ENCODE measurements at regions not wholly inside any gene's neighbourhood (a gene's known extent, or its start where the extent isn't known, plus 50 kb on each side); places are given as distances from the start of the nearest gene placed in this dataset.
"Not testable (repeated sequence)": the region's sequence is repeated elsewhere in the genome, so short reads cannot be mapped to it uniquely, and the experiment has no call there.

DNA sequence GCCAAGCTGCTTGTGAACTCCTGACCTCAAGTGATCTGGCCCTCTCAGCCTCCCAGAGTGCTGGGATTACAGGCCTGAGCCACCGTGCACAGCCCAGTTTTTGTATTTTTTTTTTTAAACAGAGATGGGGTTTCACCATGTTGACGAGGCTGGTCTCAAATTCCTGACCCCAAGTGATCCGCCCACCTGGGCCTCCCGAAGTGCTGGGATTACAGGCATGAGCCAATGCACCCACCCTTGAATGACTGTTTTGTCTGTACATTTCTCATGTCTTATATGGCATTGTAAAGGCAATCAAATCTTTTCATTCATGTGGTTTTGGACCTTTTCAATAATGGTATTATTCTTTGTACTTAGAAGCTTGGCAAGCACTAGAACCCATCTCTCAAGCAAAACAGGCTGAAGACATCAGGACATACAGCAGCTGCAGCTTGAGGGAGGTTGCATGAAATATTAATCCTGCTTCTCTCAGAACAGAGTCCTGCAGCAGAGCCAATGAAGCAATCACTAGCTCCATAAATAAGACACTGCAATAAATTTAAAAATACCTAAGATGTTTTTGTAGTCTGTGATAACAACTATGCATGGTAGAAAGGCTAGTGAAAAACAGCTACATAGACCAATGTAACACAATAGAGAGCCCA is 209.9 kb downstream of the TUBA3C start:
- no peaks in the 10 kb centered on the region for H3K36me3 ChIP-seq
- DNase-seq (ENCODE audit: low spot score in 2 of 2) = no peak
- no peak overlapping the region for H3K27ac ChIP-seq
- no peaks in the 10 kb centered on the region for H3K4me1 ChIP-seq
- WGBS = 80% methylated on average over 4 of the region's 4 CpGs
- H3K9me3 ChIP-seq = no peaks in the 10 kb centered on the region
- no peaks in the 10 kb centered on the region for H3K27me3 ChIP-seq
- H3K4me3 ChIP-seq = no peak overlapping the region
- TF ChIP-seq, protein P1, sequence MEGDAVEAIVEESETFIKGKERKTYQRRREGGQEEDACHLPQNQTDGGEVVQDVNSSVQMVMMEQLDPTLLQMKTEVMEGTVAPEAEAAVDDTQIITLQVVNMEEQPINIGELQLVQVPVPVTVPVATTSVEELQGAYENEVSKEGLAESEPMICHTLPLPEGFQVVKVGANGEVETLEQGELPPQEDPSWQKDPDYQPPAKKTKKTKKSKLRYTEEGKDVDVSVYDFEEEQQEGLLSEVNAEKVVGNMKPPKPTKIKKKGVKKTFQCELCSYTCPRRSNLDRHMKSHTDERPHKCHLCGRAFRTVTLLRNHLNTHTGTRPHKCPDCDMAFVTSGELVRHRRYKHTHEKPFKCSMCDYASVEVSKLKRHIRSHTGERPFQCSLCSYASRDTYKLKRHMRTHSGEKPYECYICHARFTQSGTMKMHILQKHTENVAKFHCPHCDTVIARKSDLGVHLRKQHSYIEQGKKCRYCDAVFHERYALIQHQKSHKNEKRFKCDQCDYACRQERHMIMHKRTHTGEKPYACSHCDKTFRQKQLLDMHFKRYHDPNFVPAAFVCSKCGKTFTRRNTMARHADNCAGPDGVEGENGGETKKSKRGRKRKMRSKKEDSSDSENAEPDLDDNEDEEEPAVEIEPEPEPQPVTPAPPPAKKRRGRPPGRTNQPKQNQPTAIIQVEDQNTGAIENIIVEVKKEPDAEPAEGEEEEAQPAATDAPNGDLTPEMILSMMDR (IDR thresholded peaks at IDR 0.05) = no peak
- TF ChIP-seq POLR2AphosphoS5 (IDR thresholded peaks at IDR 0.05) = no peak

DNA sequence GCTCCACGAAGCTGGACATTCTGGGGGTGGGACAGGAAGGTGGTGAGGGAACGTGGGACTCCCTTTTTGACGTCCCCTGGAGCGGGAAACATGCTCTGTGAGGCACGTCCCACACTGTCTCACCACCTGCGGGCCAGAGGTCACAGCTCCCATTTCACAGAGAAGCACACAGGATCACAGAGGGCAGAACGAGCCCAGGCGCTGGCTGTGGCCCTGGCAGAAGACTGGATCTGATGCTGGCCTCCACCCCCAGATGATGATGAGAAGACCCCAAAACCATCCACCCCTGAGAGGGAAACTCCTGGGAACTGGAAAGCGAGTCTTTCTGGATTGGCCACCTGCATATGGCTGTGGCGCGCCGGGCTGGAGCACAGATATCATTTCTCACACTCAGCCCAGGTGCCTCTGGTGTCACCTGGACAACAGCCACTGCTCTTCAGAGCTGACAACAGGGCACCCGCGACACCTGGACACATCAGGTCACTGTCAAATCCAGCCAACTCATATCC is 216.2 kb downstream of the TUBA3C start:
- 97% methylated on average over 6 of the region's 14 CpGs for WGBS
- Histone ChIP-seq H3K4me1 (no peaks in the 10 kb centered on the region), H3K27me3 (no peaks in the 10 kb centered on the region), H3K9me3 (no peaks in the 10 kb centered on the region), H3K27ac (no peak overlapping the region), H3K36me3 (no peaks in the 10 kb centered on the region), H3K4me3 (no peak overlapping the region)
- DNase-seq (ENCODE audit: low spot score in 2 of 2) = no peak
- no peak for TF ChIP-seq POLR2A (IDR thresholded peaks at IDR 0.05)
- TF ChIP-seq, protein P1 (IDR thresholded peaks at IDR 0.05) = no peak
- TF ChIP-seq EP300 (IDR thresholded peaks at IDR 0.05) = no peak
- no peak for TF ChIP-seq POLR2AphosphoS5 (IDR thresholded peaks at IDR 0.05)

DNA sequence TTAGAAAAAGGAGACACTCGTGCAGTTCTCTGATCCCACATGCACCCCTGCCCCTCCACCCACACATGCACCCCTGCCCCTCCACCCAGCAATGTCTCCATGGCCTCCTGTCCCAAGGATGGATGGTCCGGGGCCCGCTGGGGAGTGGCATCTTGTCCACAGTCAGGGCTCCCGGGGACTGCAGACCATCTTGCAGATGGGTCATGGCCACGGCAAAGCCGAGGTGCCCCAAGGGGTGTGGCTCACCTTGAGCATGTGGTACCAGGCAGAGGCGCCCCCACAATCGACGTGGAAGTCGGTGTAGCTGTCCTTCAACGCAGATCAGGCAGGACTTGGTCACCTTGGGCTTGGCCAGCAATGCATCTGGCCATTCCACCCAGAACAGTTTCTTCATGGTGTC is 216.7 kb downstream of the TUBA3C start:
- no peaks in the 10 kb centered on the region for H3K27me3 ChIP-seq
- H3K4me3 ChIP-seq = no peak overlapping the region
- H3K4me1 ChIP-seq = no peaks in the 10 kb centered on the region
- TF ChIP-seq, protein P1 (IDR thresholded peaks at IDR 0.05) = no peak
- TF ChIP-seq EP300 (IDR thresholded peaks at IDR 0.05) (no peak), POLR2AphosphoS5 (IDR thresholded peaks at IDR 0.05) (no peak), POLR2A (IDR thresholded peaks at IDR 0.05) (no peak)
- H3K36me3 ChIP-seq = no peaks in the 10 kb centered on the region
- H3K27ac ChIP-seq = no peak overlapping the region
- 89% methylated on average over 10 of the region's 11 CpGs for WGBS
- peak in 1 of 2 donors; percentile 35 for DNase-seq (ENCODE audit: low spot score in 2 of 2)
- no peaks in the 10 kb centered on the region for H3K9me3 ChIP-seq

DNA sequence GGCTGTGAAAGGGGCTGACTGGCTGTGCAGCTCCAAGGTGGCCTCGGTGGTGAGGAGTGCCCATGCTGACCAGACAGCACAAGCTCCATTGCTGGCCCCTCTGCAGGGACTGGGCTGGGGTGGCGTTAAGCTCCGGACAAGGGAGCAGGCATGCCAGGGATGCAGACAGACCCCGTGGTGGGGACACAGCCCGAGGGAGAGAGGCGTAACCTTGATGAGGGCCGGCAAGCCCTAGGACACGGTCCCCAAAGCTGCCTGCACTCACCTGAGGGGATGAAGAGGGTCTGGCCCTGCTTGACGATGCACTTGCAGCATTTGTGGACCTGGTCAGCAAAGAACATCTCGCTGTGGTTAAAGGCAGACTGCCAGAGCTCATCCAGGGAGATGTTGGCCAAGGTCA is 217.9 kb downstream of the TUBA3C start:
- not testable (repeated sequence) for H3K36me3 ChIP-seq; H3K4me3 ChIP-seq; H3K27ac ChIP-seq; H3K27me3 ChIP-seq; DNase-seq (ENCODE audit: low spot score in 2 of 2); H3K9me3 ChIP-seq; H3K4me1 ChIP-seq
- WGBS = 87% methylated on average over 5 of the region's 10 CpGs

DNA sequence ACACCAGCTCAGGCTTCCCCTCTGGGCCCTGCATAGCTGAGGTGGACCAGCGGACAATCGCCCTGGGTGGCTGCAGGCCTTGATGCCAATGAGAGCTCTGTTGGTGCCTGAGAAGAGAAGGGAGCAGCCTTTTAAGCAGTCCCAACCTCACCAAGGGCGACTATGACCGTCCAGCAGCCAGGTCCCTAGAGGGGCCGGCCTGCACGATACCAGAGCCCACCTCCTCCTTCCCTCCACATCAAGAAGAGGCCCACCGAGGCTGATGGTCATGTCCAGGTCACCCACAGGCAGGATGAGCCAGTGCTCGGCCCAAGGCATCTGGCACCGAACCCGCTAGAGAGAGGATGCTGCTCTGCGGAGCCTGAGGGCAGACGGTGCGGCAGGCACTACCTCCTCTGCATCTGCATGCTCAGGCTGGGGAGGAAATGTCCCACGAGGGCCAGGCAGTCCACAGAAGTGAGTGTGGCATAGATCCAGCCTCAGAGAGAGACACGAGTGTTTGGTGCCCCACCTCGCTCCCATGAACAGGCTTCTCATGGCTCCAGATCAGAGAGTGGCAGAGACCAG is 219.4 kb downstream of the TUBA3C start:
- Histone ChIP-seq H3K4me1 (no peaks in the 10 kb centered on the region), H3K36me3 (no peaks in the 10 kb centered on the region), H3K9me3 (peaks cover 19% of the 10 kb centered on the region), H3K27me3 (no peaks in the 10 kb centered on the region), H3K27ac (no peak overlapping the region), H3K4me3 (no peak overlapping the region)
- WGBS = 90% methylated on average over 2 of the region's 16 CpGs
- no peak for DNase-seq (ENCODE audit: low spot score in 2 of 2)
- TF ChIP-seq, protein P1 (IDR thresholded peaks at IDR 0.05) = no peak
- no peak for TF ChIP-seq EP300 (IDR thresholded peaks at IDR 0.05)
- TF ChIP-seq POLR2AphosphoS5 (IDR thresholded peaks at IDR 0.05) = no peak
- TF ChIP-seq POLR2A (IDR thresholded peaks at IDR 0.05) = no peak
